ENCODE measurements at regions not wholly inside any gene's neighbourhood (a gene's known extent, or its start where the extent isn't known, plus 50 kb on each side); places are given as distances from the start of the nearest gene placed in this dataset.

DNA sequence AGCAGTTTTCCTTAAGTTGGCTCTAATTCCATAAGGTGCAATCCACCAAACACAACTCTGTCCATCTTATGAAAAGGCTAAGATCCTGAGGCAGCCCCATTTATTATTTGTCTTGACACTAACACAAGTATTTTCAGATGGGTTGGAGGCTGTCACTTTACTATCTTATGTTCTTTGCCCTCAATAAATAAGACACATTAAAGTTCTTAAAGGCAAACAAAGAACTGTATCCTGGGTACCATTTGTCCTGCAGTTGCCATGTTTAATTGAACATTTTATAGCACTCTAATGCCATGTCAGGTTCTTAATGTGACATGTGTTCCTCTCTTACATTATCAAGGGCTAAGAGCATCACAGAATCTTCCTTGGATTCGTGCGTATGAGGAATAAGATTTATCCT lies 189.5 kb upstream of the SNX2 start:
- H3K36me3 ChIP-seq (ENCODE audit: control insufficient read depth in 2 of 2, insufficient read depth in 2 of 2, low read length in 1 of 2): no peaks in the 10 kb centered on the region
- H3K27ac ChIP-seq (ENCODE audit: low read depth in 2 of 2, low read length in 1 of 2): no peak overlapping the region
- H3K4me3 ChIP-seq (ENCODE audit: low read depth in 1 of 2, low read length in 2 of 2): no peak overlapping the region
- H3K4me1 ChIP-seq (ENCODE audit: control insufficient read depth in 2 of 2, insufficient read depth in 2 of 2, low read length in 1 of 2): no peaks in the 10 kb centered on the region
- H3K9me3 ChIP-seq (ENCODE audit: control insufficient read depth in 2 of 2, insufficient read depth in 1 of 2, low read depth in 1 of 2, low read length in 1 of 2): no peaks in the 10 kb centered on the region
- H3K27me3 ChIP-seq (ENCODE audit: control insufficient read depth in 1 of 2, insufficient read depth in 2 of 2, low read length in 2 of 2): no peaks in the 10 kb centered on the region
- 84 to 90% methylated on average over 2 of the region's 2 CpGs for WGBS, 2 donors

DNA sequence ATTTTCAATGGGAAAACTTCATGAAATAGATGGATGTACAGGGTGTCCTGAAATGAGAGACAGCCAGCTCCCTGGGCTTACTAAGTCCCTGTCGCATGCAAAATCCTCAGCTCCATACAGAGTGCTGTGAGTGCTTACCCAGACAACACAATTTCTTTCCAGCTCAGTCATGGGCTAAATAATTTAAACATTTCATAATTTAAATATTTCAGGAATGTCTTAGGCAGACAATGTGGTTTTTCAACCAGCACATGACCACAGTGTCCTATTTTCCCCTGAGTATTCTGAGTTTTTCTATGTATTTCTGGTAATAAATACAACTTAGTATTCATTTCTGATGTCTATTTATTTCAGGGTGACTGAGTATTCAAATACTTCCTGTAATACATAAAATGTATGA lies 188.5 kb upstream of the SNX2 start:
- Histone ChIP-seq H3K4me3 (ENCODE audit: low read depth in 1 of 2, low read length in 2 of 2) (no peak overlapping the region), H3K4me1 (ENCODE audit: control insufficient read depth in 2 of 2, insufficient read depth in 2 of 2, low read length in 1 of 2) (no peaks in the 10 kb centered on the region), H3K27ac (ENCODE audit: low read depth in 2 of 2, low read length in 1 of 2) (no peak overlapping the region), H3K27me3 (ENCODE audit: control insufficient read depth in 1 of 2, insufficient read depth in 2 of 2, low read length in 2 of 2) (no peaks in the 10 kb centered on the region), H3K36me3 (ENCODE audit: control insufficient read depth in 2 of 2, insufficient read depth in 2 of 2, low read length in 1 of 2) (no peaks in the 10 kb centered on the region), H3K9me3 (ENCODE audit: control insufficient read depth in 2 of 2, insufficient read depth in 1 of 2, low read depth in 1 of 2, low read length in 1 of 2) (no peaks in the 10 kb centered on the region)
- WGBS, 2 donors: 64 to 71% methylated on average over 1 of the region's 1 CpG

DNA sequence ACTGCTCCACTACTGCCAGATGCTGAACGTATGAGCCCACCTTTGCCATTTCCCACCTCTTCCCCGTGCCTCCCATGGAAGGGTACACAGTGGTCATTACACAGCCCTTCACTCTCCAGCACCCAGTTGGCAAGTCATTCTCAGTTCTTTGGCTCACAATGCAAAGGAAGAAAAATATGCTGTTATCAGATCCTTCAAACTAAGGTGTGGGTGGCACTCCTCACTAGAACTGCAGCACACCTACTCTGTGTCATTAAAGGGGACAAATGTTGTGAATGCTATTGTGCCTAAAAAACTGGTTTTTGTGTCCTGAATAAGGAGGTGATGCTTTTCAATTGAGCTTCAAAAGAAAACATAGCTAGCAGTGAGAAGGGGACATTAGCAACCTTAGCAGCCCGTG lies 183.1 kb upstream of the SNX2 start:
- Histone ChIP-seq H3K4me1 (ENCODE audit: control insufficient read depth in 2 of 2, insufficient read depth in 2 of 2, low read length in 1 of 2) (no peaks in the 10 kb centered on the region), H3K27ac (ENCODE audit: low read depth in 2 of 2, low read length in 1 of 2) (no peak overlapping the region), H3K4me3 (ENCODE audit: low read depth in 1 of 2, low read length in 2 of 2) (no peak overlapping the region), H3K36me3 (ENCODE audit: control insufficient read depth in 2 of 2, insufficient read depth in 2 of 2, low read length in 1 of 2) (no peaks in the 10 kb centered on the region), H3K27me3 (ENCODE audit: control insufficient read depth in 1 of 2, insufficient read depth in 2 of 2, low read length in 2 of 2) (no peaks in the 10 kb centered on the region), H3K9me3 (ENCODE audit: control insufficient read depth in 2 of 2, insufficient read depth in 1 of 2, low read depth in 1 of 2, low read length in 1 of 2) (no peaks in the 10 kb centered on the region)
- WGBS, 2 donors: 77 to 89% methylated on average over 3 of the region's 3 CpGs

DNA sequence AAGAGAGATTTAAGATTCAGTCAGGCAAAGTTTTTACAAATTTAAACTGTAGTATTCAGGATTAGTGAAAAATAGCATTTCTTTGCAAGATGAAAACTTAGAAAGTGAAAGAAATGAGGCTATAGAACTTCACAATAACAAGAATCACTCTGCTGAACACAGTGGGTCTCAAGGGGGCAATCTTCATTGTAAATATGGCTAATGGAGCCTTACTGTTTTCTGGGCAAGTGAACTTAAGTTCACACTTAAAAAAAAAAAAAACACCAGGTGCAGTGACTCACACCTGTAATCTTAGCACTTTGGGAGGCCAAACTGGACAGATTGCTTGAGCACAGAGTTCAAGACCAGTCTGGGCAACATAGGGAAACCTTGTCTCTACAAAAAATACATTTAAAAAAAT lies 175.9 kb upstream of the SNX2 start:
- Histone ChIP-seq H3K4me1 (ENCODE audit: control insufficient read depth in 2 of 2, insufficient read depth in 2 of 2, low read length in 1 of 2) (no peaks in the 10 kb centered on the region), H3K4me3 (ENCODE audit: low read depth in 1 of 2, low read length in 2 of 2) (no peak overlapping the region), H3K9me3 (ENCODE audit: control insufficient read depth in 2 of 2, insufficient read depth in 1 of 2, low read depth in 1 of 2, low read length in 1 of 2) (peaks cover 0 to 2% of the 10 kb centered on the region in 2 donors), H3K36me3 (ENCODE audit: control insufficient read depth in 2 of 2, insufficient read depth in 2 of 2, low read length in 1 of 2) (no peaks in the 10 kb centered on the region), H3K27ac (ENCODE audit: low read depth in 2 of 2, low read length in 1 of 2) (no peak overlapping the region), H3K27me3 (ENCODE audit: control insufficient read depth in 1 of 2, insufficient read depth in 2 of 2, low read length in 2 of 2) (no peaks in the 10 kb centered on the region)

DNA sequence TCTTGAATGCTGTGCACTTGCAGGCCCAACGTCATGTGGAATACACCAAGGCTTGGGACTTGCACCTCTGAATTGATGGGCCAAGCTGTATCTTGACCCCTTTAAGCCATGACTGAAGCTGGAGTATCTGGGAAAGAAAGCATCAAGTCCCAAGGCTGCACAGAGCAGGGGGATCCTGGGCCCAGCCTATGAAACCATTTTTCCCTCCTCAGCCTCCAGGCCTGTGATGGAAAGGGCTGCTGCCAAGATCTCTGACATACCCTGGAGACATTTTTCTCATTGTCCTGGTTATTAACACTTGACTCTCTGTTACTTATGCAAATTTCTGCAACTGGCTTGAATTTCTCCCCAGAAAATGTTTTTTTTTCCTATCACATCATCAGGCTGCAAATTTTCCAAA lies 174.0 kb upstream of the SNX2 start:
- no peaks in the 10 kb centered on the region for H3K36me3 ChIP-seq (ENCODE audit: control insufficient read depth in 2 of 2, insufficient read depth in 2 of 2, low read length in 1 of 2)
- peaks cover 0 to 2% of the 10 kb centered on the region in 2 donors for H3K9me3 ChIP-seq (ENCODE audit: control insufficient read depth in 2 of 2, insufficient read depth in 1 of 2, low read depth in 1 of 2, low read length in 1 of 2)
- no peak overlapping the region for H3K27ac ChIP-seq (ENCODE audit: low read depth in 2 of 2, low read length in 1 of 2)
- WGBS, 2 donors: 78 to 82% methylated on average over 1 of the region's 1 CpG
- H3K4me3 ChIP-seq (ENCODE audit: low read depth in 1 of 2, low read length in 2 of 2): no peak overlapping the region
- H3K4me1 ChIP-seq (ENCODE audit: control insufficient read depth in 2 of 2, insufficient read depth in 2 of 2, low read length in 1 of 2): no peaks in the 10 kb centered on the region
- no peaks in the 10 kb centered on the region for H3K27me3 ChIP-seq (ENCODE audit: control insufficient read depth in 1 of 2, insufficient read depth in 2 of 2, low read length in 2 of 2)

DNA sequence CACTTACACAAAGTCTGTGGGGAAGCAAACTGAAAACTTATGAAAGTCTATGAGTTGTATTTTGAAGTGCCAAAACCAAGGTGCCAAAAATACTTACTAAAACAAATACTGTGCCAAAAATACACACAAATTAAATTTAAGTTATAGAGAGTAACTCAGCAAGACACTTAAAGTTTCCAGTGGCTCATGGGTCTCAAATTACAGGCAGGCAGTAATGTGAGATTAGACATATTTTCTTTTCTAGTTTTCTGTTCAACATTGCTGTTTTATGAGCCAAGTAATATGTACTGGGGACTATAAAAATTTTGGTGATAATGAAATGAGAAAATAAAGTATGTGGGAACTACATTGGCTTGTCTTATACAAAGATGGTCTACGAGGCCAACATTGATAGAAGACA lies 172.2 kb upstream of the SNX2 start:
- H3K4me3 ChIP-seq (ENCODE audit: low read depth in 1 of 2, low read length in 2 of 2): no peak overlapping the region
- peaks cover 0 to 2% of the 10 kb centered on the region in 2 donors for H3K9me3 ChIP-seq (ENCODE audit: control insufficient read depth in 2 of 2, insufficient read depth in 1 of 2, low read depth in 1 of 2, low read length in 1 of 2)
- H3K36me3 ChIP-seq (ENCODE audit: control insufficient read depth in 2 of 2, insufficient read depth in 2 of 2, low read length in 1 of 2): no peaks in the 10 kb centered on the region
- no peaks in the 10 kb centered on the region for H3K4me1 ChIP-seq (ENCODE audit: control insufficient read depth in 2 of 2, insufficient read depth in 2 of 2, low read length in 1 of 2)
- no peak overlapping the region for H3K27ac ChIP-seq (ENCODE audit: low read depth in 2 of 2, low read length in 1 of 2)
- H3K27me3 ChIP-seq (ENCODE audit: control insufficient read depth in 1 of 2, insufficient read depth in 2 of 2, low read length in 2 of 2): no peaks in the 10 kb centered on the region
- 69 to 80% methylated on average over 1 of the region's 1 CpG for WGBS, 2 donors

DNA sequence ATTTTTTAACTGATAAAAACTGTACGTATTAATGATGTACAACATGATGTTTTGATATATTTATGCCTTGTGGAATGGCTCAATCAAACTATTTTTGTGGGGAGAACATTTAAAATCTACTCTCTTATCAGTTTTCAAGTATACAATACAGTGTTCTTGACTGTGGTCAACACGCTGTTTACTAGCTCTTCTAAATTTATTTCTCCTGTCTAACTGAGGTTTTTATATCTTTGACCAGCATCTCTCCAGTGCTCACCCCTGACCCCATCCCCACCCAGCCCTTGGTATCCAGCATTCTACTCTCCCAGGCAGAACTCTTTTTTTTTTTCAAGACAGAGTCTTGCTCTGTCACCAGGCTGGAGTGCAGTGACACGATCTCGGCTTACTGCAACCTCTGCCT lies 169.6 kb upstream of the SNX2 start:
- Histone ChIP-seq H3K36me3 (ENCODE audit: control insufficient read depth in 2 of 2, insufficient read depth in 2 of 2, low read length in 1 of 2) (no peaks in the 10 kb centered on the region), H3K27me3 (ENCODE audit: control insufficient read depth in 1 of 2, insufficient read depth in 2 of 2, low read length in 2 of 2) (no peaks in the 10 kb centered on the region), H3K9me3 (ENCODE audit: control insufficient read depth in 2 of 2, insufficient read depth in 1 of 2, low read depth in 1 of 2, low read length in 1 of 2) (peaks cover 0 to 2% of the 10 kb centered on the region in 2 donors), H3K4me1 (ENCODE audit: control insufficient read depth in 2 of 2, insufficient read depth in 2 of 2, low read length in 1 of 2) (no peaks in the 10 kb centered on the region), H3K4me3 (ENCODE audit: low read depth in 1 of 2, low read length in 2 of 2) (no peak overlapping the region), H3K27ac (ENCODE audit: low read depth in 2 of 2, low read length in 1 of 2) (no peak overlapping the region)
- 86 to 91% methylated on average over 4 of the region's 4 CpGs for WGBS, 2 donors

DNA sequence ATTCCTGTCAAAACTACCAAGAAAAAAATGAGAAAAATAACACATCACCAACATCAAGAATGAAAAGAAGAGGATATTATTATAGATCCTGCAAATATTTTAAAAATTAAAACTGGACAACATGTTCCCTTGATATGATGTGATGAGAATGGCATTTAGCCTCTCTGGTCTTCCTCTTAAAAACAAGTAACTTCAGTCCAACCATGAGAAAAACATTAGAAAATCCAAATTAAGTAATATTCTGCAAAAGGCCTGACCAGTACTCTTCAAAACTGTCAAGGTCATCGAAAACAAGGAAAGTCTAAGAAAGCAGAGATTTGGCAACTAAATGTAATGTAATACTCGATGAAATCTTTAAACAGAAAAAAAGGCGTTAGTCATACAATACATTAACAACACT lies 167.1 kb upstream of the SNX2 start:
- WGBS, 2 donors: 79 to 80% methylated on average over 3 of the region's 3 CpGs
- H3K27ac ChIP-seq (ENCODE audit: low read depth in 2 of 2, low read length in 1 of 2): no peak overlapping the region
- H3K4me1 ChIP-seq (ENCODE audit: control insufficient read depth in 2 of 2, insufficient read depth in 2 of 2, low read length in 1 of 2): no peaks in the 10 kb centered on the region
- H3K36me3 ChIP-seq (ENCODE audit: control insufficient read depth in 2 of 2, insufficient read depth in 2 of 2, low read length in 1 of 2): no peaks in the 10 kb centered on the region
- no peaks in the 10 kb centered on the region for H3K9me3 ChIP-seq (ENCODE audit: control insufficient read depth in 2 of 2, insufficient read depth in 1 of 2, low read depth in 1 of 2, low read length in 1 of 2)
- no peak overlapping the region for H3K4me3 ChIP-seq (ENCODE audit: low read depth in 1 of 2, low read length in 2 of 2)
- no peaks in the 10 kb centered on the region for H3K27me3 ChIP-seq (ENCODE audit: control insufficient read depth in 1 of 2, insufficient read depth in 2 of 2, low read length in 2 of 2)

DNA sequence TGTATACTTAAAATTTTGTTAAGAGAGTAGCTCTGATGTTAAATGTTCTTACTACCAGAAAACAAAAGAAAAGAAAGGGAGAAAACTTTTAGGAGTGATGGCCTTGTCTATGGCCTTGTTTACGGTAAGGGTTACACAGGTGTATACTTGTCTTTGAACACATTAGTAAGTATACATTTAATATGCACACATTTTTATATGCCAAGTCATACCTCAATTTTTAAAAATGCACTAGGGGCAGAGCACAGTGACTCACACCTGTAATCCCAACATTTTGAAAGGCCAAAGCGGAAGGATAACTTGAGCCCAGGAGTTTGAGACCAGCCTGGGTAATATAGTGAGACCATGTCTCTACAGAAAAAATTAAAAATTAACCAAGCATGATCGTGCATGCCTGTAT lies 166.7 kb upstream of the SNX2 start:
- H3K27ac ChIP-seq (ENCODE audit: low read depth in 2 of 2, low read length in 1 of 2): no peak overlapping the region
- no peaks in the 10 kb centered on the region for H3K4me1 ChIP-seq (ENCODE audit: control insufficient read depth in 2 of 2, insufficient read depth in 2 of 2, low read length in 1 of 2)
- 76 to 78% methylated on average over 3 of the region's 3 CpGs for WGBS, 2 donors

DNA sequence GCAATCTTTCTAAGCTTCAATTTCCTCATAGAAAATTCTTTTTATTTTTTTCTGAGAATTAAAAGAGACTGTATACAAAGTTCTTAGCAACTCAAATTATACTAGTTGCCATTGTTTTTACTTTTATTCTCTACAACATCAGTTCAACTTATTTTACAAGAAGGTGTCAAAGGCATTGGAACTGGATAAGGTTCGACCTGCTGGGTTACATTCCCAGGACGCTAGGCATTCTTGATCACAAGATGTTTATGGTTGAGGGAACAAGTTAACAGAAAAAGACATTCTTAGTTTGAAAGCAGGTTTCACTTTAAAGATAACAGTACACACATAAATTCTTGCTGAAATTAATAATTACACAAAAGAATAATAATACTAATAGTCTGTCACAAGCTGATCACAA lies 163.5 kb upstream of the SNX2 start:
- H3K36me3 ChIP-seq (ENCODE audit: control insufficient read depth in 2 of 2, insufficient read depth in 2 of 2, low read length in 1 of 2): no peaks in the 10 kb centered on the region
- no peaks in the 10 kb centered on the region for H3K27me3 ChIP-seq (ENCODE audit: control insufficient read depth in 1 of 2, insufficient read depth in 2 of 2, low read length in 2 of 2)
- no peaks in the 10 kb centered on the region for H3K9me3 ChIP-seq (ENCODE audit: control insufficient read depth in 2 of 2, insufficient read depth in 1 of 2, low read depth in 1 of 2, low read length in 1 of 2)
- H3K4me1 ChIP-seq (ENCODE audit: control insufficient read depth in 2 of 2, insufficient read depth in 2 of 2, low read length in 1 of 2): no peaks in the 10 kb centered on the region
- no peak overlapping the region for H3K4me3 ChIP-seq (ENCODE audit: low read depth in 1 of 2, low read length in 2 of 2)
- no peak overlapping the region for H3K27ac ChIP-seq (ENCODE audit: low read depth in 2 of 2, low read length in 1 of 2)
- 49 to 50% methylated on average over 2 of the region's 2 CpGs for WGBS, 2 donors

More for the DNA sequence above, 166.7 kb upstream of the SNX2 start:
- H3K9me3 ChIP-seq (ENCODE audit: control insufficient read depth in 2 of 2, insufficient read depth in 1 of 2, low read depth in 1 of 2, low read length in 1 of 2): no peaks in the 10 kb centered on the region
- H3K36me3 ChIP-seq (ENCODE audit: control insufficient read depth in 2 of 2, insufficient read depth in 2 of 2, low read length in 1 of 2): no peaks in the 10 kb centered on the region
- no peak overlapping the region for H3K4me3 ChIP-seq (ENCODE audit: low read depth in 1 of 2, low read length in 2 of 2)
- H3K27me3 ChIP-seq (ENCODE audit: control insufficient read depth in 1 of 2, insufficient read depth in 2 of 2, low read length in 2 of 2): no peaks in the 10 kb centered on the region
